GM18511 (cell line): ENCODE measurements at regions not wholly inside any gene's neighbourhood (a gene's known extent, or its start where the extent isn't known, plus 50 kb on each side); places are given as distances from the start of the nearest gene placed in this dataset.
"Not testable (repeated sequence)": the region's sequence is repeated elsewhere in the genome, so short reads cannot be mapped to it uniquely, and the experiment has no call there.

Source experiments
- ATAC-seq: cut with Tn5 transposase; IDR thresholded peaks from one replicate; pipeline ENCODE4 v1.9.1; 2021; ENCODE audit warnings: mild to moderate bottlenecking, moderate library complexity; ENCODE audit not compliant: unreplicated experiment

GRCh38 chr1:208344202-208344857, 100.1 kb upstream of the PLXNA2 start:
- ATAC-seq: no peak

GRCh38 chr1:208347191-208347590, 103.0 kb upstream of the PLXNA2 start:
- ATAC-seq: no peak

- ATAC-seq: no peak
Measured at GRCh38 chr1:208349694-208350330, 105.6 kb upstream of the PLXNA2 start.

- ATAC-seq: no peak
Measured at GRCh38 chr1:208350815-208351214, 106.6 kb upstream of the PLXNA2 start.

GRCh38 chr1:208351838-208352237, 107.7 kb upstream of the PLXNA2 start:
- ATAC-seq: no peak

- not testable (repeated sequence) for ATAC-seq
Measured at GRCh38 chr1:208353797-208354196, 109.6 kb upstream of the PLXNA2 start.

GRCh38 chr1:208357644-208358507, 113.7 kb upstream of the PLXNA2 start:
- no peak for ATAC-seq

- no peak for ATAC-seq
Measured at GRCh38 chr1:208358651-208359050, 114.5 kb upstream of the PLXNA2 start.

GRCh38 chr1:208362011-208362410, 117.8 kb upstream of the PLXNA2 start:
- ATAC-seq: no peak

GRCh38 chr1:208366559-208366958, 122.4 kb upstream of the PLXNA2 start:
- no peak for ATAC-seq

- no peak for ATAC-seq
Measured at GRCh38 chr1:208369045-208369444, 124.9 kb upstream of the PLXNA2 start.

GRCh38 chr1:208369658-208370057, 125.5 kb upstream of the PLXNA2 start:
- ATAC-seq: no peak

GRCh38 chr1:208374391-208374941, 130.3 kb upstream of the PLXNA2 start:
- no peak for ATAC-seq

- ATAC-seq: no peak
Measured at GRCh38 chr1:208381481-208381880, 137.3 kb upstream of the PLXNA2 start.

GRCh38 chr1:208387908-208388811, 144.0 kb upstream of the PLXNA2 start:
- ATAC-seq: no peak

GRCh38 chr1:208393416-208393815, 149.2 kb upstream of the PLXNA2 start:
- ATAC-seq: no peak

GRCh38 chr1:208393826-208394225, 149.6 kb upstream of the PLXNA2 start:
- ATAC-seq: no peak

GRCh38 chr1:208397286-208397685, 153.1 kb upstream of the PLXNA2 start:
- no peak for ATAC-seq

- ATAC-seq: no peak
Measured at GRCh38 chr1:208405014-208405413, 160.8 kb upstream of the PLXNA2 start.

- ATAC-seq: no peak
Measured at GRCh38 chr1:208409176-208409575, 165.0 kb upstream of the PLXNA2 start.
